GM12892 (cell line): ENCODE measurements at regions not wholly inside any gene's neighbourhood (a gene's known extent, or its start where the extent isn't known, plus 50 kb on each side); places are given as distances from the start of the nearest gene placed in this dataset.
"Not testable (repeated sequence)": the region's sequence is repeated elsewhere in the genome, so short reads cannot be mapped to it uniquely, and the experiment has no call there.

Experiments used
- POLR2A ChIP-seq: IDR thresholded peaks from 2 replicates; pipeline ENCODE4 v1.6.1; 2011; ENCODE audit warnings: low read depth, low read length, control low read depth
- POLR2AphosphoS5 ChIP-seq: IDR thresholded peaks from 2 replicates; pipeline ENCODE4 v1.6.1; 2011; ENCODE audit warnings: low read depth, low read length, control low read depth
- TAF1 ChIP-seq: IDR thresholded peaks from 2 replicates; pipeline ENCODE4 v1.6.1; 2011; ENCODE audit warnings: low read depth, mild to moderate bottlenecking, control low read depth, low read length, borderline replicate concordance

GRCh38 chr3:75430406-75430805, 233.7 kb upstream of the FRG2C start:
- not testable (repeated sequence) for TF ChIP-seq POLR2A, POLR2AphosphoS5, TAF1
